Caco-2 (cell line): ENCODE measurements at regions not wholly inside any gene's neighbourhood (a gene's known extent, or its start where the extent isn't known, plus 50 kb on each side); places are given as distances from the start of the nearest gene placed in this dataset.

Experiments used
- BruUV-seq: library from RNA; stranded (reverse); fragments of 400-500 nt; replicated peaks from 2 replicates; lab custom pipeline; 2021; lab: Mats Ljungman, UMichigan
- CTCF ChIA-PET: fragments of 300-600 bp; sonication (Branson Sonifier 250); formaldehyde crosslinking; loops from one replicate; lab custom pipeline; 2022; ENCODE audit warnings: antibody characterized with exemption; lab: Charles Lee
- POLR2A ChIA-PET: fragments of 300-600 bp; sonication (Branson Sonifier 250); formaldehyde crosslinking; loops from one replicate; lab custom pipeline; 2022; ENCODE audit warnings: antibody characterized with exemption; lab: Charles Lee
- DNase-seq, 2 experiments: peaks; one replicate each; pipeline versions ENCODE4 v3.0.0 to v3.0.0-alpha.2; 2020 to 2022
- H3K27me3 ChIP-seq: replicated peaks from 2 replicates; pipeline ENCODE4 v1.6.0; 2011; ENCODE audit warnings: low read length; ENCODE audit not compliant: control insufficient read depth, insufficient read depth
- H3K36me3 ChIP-seq: 2 replicates; pipeline ENCODE4 v1.5.1; 2011; ENCODE audit warnings: low read length; ENCODE audit not compliant: control insufficient read depth, insufficient read depth
- H3K4me1 ChIP-seq: fragments of 250-450 bp; sonication (Bioruptor Pico); 2 replicates; pipeline ENCODE4 v1.5.1; 2020; ENCODE audit warnings: mild to moderate bottlenecking
- H3K4me3 ChIP-seq: 2 replicates; pipeline ENCODE4 v1.5.1; 2011; ENCODE audit warnings: low read depth, mild to moderate bottlenecking, control low read depth, low read length
- H3K9me3 ChIP-seq: fragments of 250-450 bp; sonication (Bioruptor Pico); 2 replicates; pipeline ENCODE4 v1.5.1; 2020; ENCODE audit warnings: mild to moderate bottlenecking, moderate library complexity
- H3K27ac Mint-ChIP-seq: one replicate; pipeline ENCODE4 v1.8.0; 2022; ENCODE audit warnings: mixed read lengths; ENCODE audit not compliant: unreplicated experiment
- H3K27me3 Mint-ChIP-seq: one replicate; pipeline ENCODE4 v1.8.0; 2022; ENCODE audit warnings: mixed read lengths; ENCODE audit not compliant: insufficient read depth, unreplicated experiment
- H3K36me3 Mint-ChIP-seq: one replicate; pipeline ENCODE4 v1.8.0; 2022; ENCODE audit warnings: mild to moderate bottlenecking, mixed read lengths; ENCODE audit not compliant: insufficient read depth, unreplicated experiment
- H3K4me1 Mint-ChIP-seq: one replicate; pipeline ENCODE4 v1.8.0; 2022; ENCODE audit warnings: low read depth, mixed read lengths; ENCODE audit not compliant: unreplicated experiment
- H3K4me3 Mint-ChIP-seq: one replicate; pipeline ENCODE4 v1.8.0; 2022; ENCODE audit warnings: mild to moderate bottlenecking, moderate library complexity, mixed read lengths; ENCODE audit not compliant: unreplicated experiment
- H3K9me3 Mint-ChIP-seq: one replicate; pipeline ENCODE4 v1.8.0; 2022; ENCODE audit warnings: mixed read lengths; ENCODE audit not compliant: unreplicated experiment
- intact Hi-C: fragments of 100-400 bp; cut with micrococcal nuclease; formaldehyde crosslinking; loops from one replicate; pipeline ENCODE4 v1.10.0; 2022; ENCODE audit not compliant: unreplicated experiment
- TF ChIP-seq, protein P1 (sequence below), 2 experiments: fragments of 200-600 bp in 1 of 2; IDR thresholded peaks; 1 replicate in 1 of 2; 2 replicates in 1 of 2; pipeline versions ENCODE4 v1.5.1 to v1.8.0; 2011 to 2022; ENCODE audit warnings: antibody characterized with exemption in 1 of 2, control low read depth in 1 of 2, inconsistent platforms in 1 of 2, low read depth in 1 of 2, low read length in 1 of 2, mild to moderate bottlenecking in 1 of 2, moderate library complexity in 1 of 2; ENCODE audit not compliant: insufficient read depth in 1 of 2, severe bottlenecking in 1 of 2, unreplicated experiment in 1 of 2

DNA sequence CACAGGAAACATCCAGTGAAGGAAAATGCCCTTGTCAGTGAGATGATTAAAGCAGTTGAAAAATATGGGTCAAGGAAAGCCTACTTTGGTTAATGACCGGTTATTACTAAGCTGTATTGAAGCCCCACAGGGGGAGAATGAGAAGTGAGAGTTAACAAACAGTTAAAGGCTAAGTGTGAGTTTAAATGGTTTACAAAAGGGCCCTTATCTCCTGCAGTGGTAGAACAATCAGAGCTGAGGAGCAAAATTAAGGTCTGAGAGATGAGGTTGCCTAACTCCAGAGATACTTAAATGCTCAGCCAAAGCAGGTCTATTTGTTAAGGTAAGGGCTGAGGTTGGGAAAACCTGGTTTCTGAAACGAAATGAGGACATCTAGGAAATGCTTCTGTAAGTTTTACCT, 75.1 kb upstream of the FER start:
- H3K4me3 ChIP-seq: no peak overlapping the region
- Mint-ChIP-seq H3K36me3 (no peaks in the 10 kb centered on the region), H3K4me1 (peaks cover 21% of the 10 kb centered on the region), H3K27ac (no peak overlapping the region), H3K4me3 (no peak overlapping the region), H3K27me3 (no peaks in the 10 kb centered on the region), H3K9me3 (no peaks in the 10 kb centered on the region)
- TF ChIP-seq, protein P1, sequence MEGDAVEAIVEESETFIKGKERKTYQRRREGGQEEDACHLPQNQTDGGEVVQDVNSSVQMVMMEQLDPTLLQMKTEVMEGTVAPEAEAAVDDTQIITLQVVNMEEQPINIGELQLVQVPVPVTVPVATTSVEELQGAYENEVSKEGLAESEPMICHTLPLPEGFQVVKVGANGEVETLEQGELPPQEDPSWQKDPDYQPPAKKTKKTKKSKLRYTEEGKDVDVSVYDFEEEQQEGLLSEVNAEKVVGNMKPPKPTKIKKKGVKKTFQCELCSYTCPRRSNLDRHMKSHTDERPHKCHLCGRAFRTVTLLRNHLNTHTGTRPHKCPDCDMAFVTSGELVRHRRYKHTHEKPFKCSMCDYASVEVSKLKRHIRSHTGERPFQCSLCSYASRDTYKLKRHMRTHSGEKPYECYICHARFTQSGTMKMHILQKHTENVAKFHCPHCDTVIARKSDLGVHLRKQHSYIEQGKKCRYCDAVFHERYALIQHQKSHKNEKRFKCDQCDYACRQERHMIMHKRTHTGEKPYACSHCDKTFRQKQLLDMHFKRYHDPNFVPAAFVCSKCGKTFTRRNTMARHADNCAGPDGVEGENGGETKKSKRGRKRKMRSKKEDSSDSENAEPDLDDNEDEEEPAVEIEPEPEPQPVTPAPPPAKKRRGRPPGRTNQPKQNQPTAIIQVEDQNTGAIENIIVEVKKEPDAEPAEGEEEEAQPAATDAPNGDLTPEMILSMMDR (IDR thresholded peaks at IDR 0.05; ENCODE audit: insufficient read depth in 1 of 2, low read depth in 1 of 2, low read length in 1 of 2, severe bottlenecking in 1 of 2, unreplicated experiment in 1 of 2): no peak
- ChIA-PET CTCF (no interaction called here), POLR2A (no interaction called here)
- intact Hi-C loops: no loop called here
- H3K4me1 ChIP-seq: peaks cover 9% of the 10 kb centered on the region
- no peaks in the 10 kb centered on the region for H3K9me3 ChIP-seq
- no peak for DNase-seq
- no peaks in the 10 kb centered on the region for H3K36me3 ChIP-seq
- BruUV-seq: no TSS peak
- H3K27me3 ChIP-seq: no peaks in the 10 kb centered on the region

DNA sequence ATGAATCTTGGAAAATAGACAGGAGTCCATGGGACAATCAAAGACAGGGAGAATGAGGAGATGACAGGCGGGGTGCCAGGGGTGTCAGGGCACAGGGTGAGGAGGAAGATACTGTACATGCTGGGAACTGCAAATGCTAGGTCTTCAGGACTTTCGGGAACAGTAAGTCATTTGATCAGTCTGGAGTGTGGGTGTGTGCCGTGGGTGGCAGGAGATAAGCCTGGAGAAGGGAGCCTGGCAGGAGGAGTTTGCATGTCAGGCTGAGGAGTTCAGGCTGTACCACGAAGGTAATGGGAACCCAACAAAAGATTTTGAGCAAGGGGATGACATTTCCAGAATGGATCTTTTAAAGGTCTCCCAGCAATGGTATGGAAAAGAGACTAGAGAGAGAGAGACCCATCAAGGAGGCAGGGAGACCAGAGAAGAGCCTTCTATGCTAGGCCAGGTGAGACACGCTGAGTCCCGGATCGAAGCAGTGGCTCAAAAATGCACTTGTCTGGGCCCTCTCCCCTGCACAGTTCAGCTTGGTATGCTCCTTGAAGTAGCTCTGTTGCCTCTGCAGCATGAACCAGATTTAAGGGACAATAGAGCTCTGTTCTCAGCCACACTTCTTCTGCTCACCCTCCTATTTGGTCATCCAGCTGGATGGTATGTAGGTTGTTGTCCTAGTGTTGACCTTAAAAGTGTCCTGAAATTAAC, 77.0 kb upstream of the FER start:
- H3K36me3 ChIP-seq: no peaks in the 10 kb centered on the region
- H3K9me3 ChIP-seq: no peaks in the 10 kb centered on the region
- H3K4me1 ChIP-seq: peaks cover 9% of the 10 kb centered on the region
- H3K27me3 ChIP-seq: no peaks in the 10 kb centered on the region
- no peak overlapping the region for H3K4me3 ChIP-seq
- Mint-ChIP-seq H3K4me3 (peak overlapping the region; percentile 2), H3K9me3 (no peaks in the 10 kb centered on the region), H3K27ac (no peak overlapping the region), H3K36me3 (no peaks in the 10 kb centered on the region), H3K27me3 (no peaks in the 10 kb centered on the region), H3K4me1 (peaks cover 21% of the 10 kb centered on the region)
- ChIA-PET POLR2A (no interaction called here), CTCF (interaction anchor here (0.6 to 0.9 kb wide), 2 partner anchors 28 to 185 kb away, joined by 3 to 5 read pairs; no protein-coding TSS in a partner anchor)
- intact Hi-C loops: no loop called here
- DNase-seq: peak in 1 of 2 experiments; percentile 12
- TF ChIP-seq, protein P1 (IDR thresholded peaks at IDR 0.05; ENCODE audit: insufficient read depth in 1 of 2, low read depth in 1 of 2, low read length in 1 of 2, severe bottlenecking in 1 of 2, unreplicated experiment in 1 of 2): no peak
- no TSS peak for BruUV-seq

DNA sequence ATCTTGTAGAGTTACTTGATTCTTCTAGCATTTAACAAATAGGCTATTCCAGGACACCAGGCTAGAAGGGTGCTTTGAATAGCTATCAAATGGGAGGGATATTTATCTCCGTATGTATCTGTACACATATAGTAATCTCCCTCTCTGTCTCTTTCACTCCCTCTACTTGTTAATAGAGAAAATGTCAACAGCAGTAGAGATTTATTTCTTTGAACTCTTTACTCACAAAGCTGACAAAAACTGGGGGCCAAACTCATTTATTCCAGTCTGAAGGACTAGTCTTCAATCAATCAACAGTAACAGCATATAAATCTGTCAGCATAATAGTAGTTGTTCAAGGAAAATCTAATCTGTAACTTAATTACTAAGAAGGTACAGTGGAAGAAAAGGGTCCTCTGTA, 78.2 kb upstream of the FER start:
- Mint-ChIP-seq H3K27me3 (no peaks in the 10 kb centered on the region), H3K9me3 (no peaks in the 10 kb centered on the region), H3K4me3 (no peak overlapping the region), H3K27ac (no peak overlapping the region), H3K4me1 (peaks cover 21% of the 10 kb centered on the region), H3K36me3 (no peaks in the 10 kb centered on the region)
- ChIA-PET CTCF (no interaction called here), POLR2A (no interaction called here)
- Histone ChIP-seq H3K27me3 (no peaks in the 10 kb centered on the region), H3K4me1 (peaks cover 9% of the 10 kb centered on the region), H3K9me3 (no peaks in the 10 kb centered on the region), H3K36me3 (no peaks in the 10 kb centered on the region), H3K4me3 (no peak overlapping the region)
- no TSS peak for BruUV-seq
- no peak for DNase-seq
- TF ChIP-seq, protein P1 (IDR thresholded peaks at IDR 0.05; ENCODE audit: insufficient read depth in 1 of 2, low read depth in 1 of 2, low read length in 1 of 2, severe bottlenecking in 1 of 2, unreplicated experiment in 1 of 2): no peak
- intact Hi-C loops: no loop called here
